GM12872 (cell line): ENCODE measurements at regions not wholly inside any gene's neighbourhood (a gene's known extent, or its start where the extent isn't known, plus 50 kb on each side); places are given as distances from the start of the nearest gene placed in this dataset.

Experiments used
- CTCF ChIP-seq: IDR thresholded peaks from 3 replicates; pipeline ENCODE4 v1.5.1; 2011; ENCODE audit warnings: low read depth, mild to moderate bottlenecking, low read length, moderate library complexity; ENCODE audit not compliant: insufficient read depth

GRCh38 chr1:65486613-65487012, 66.1 kb downstream of the LEPR start:
- no peak for TF ChIP-seq CTCF

- TF ChIP-seq CTCF = no peak
Observed at GRCh38 chr1:65489481-65489880, 69.0 kb downstream of the LEPR start.

GRCh38 chr1:65490231-65491009, 70.0 kb downstream of the LEPR start:
- TF ChIP-seq CTCF = no peak

DNA sequence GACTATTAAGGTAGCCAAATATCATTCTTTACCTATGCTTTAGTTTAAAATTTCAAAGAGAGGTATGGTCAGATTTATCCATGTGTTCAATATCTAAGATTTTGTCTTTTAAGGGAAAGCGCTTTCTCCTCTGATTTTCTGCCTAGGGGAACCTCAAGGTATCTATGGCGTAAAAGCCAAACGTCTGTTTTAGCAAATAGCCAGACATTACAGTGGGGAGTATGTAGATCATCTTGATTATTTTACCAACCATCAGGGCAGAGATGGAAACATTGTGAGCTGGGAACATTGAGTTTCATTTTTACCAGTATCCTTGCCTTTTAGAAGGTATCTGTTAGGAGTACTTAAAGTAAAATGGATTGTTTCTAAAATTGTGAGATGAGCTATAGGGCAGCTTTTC, 71.0 kb downstream of the LEPR start:
- TF ChIP-seq CTCF = no peak

GRCh38 chr1:65493802-65494201, 73.3 kb downstream of the LEPR start:
- TF ChIP-seq CTCF = no peak

GRCh38 chr1:65494671-65495070, 74.2 kb downstream of the LEPR start:
- no peak for TF ChIP-seq CTCF

- TF ChIP-seq CTCF = no peak
Observed at GRCh38 chr1:65495137-65495536, 74.7 kb downstream of the LEPR start.
